ENCODE measurements at regions not wholly inside any gene's neighbourhood (a gene's known extent, or its start where the extent isn't known, plus 50 kb on each side); places are given as distances from the start of the nearest gene placed in this dataset.

DNA sequence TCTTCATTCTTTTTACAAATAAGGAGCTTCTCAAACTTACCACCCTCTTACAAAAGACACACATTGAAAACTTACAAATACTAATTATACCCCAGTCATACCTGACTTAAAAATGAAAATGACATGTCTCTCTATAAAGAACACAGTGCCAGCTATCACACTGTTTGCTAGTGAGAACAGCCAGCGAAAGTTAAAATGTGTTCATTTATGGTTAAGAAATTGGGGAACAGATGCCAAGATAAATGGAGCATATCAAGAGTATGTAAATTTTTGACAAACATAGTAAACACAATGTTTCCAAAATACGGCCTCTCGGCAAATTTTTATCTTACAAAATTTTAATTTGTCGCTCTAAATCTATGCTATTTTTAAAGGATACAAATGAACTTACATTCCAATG, 1422.9 kb downstream of the KCNT2 start:
- RAD21 ChIA-PET (ENCODE audit: low non-redundant PET in 1 of 2, low total read pairs in 2 of 2, uncharacterized antibody in 2 of 2, unreplicated experiment in 2 of 2), result no interaction called here
- Histone ChIP-seq H3K4me3 (replicated peaks in 1 of 2; ENCODE audit: low read depth in 1 of 2, low read length in 2 of 2) (no peak overlapping the region), H3K4me2 (ENCODE audit: low read length) (no peak overlapping the region), H3K9me2 (ENCODE audit: insufficient read depth) (no peaks in the 10 kb centered on the region), H3K4me1 (ENCODE audit: control insufficient read depth in 1 of 2, insufficient read depth in 2 of 2, low read length in 2 of 2) (no peaks in the 10 kb centered on the region), H2AFZ (ENCODE audit: low read depth, low read length, poor library complexity, severe bottlenecking) (no peak overlapping the region), H3K27ac (ENCODE audit: low read depth, low read length) (no peak overlapping the region), H3K36me3 (ENCODE audit: control insufficient read depth in 1 of 2, insufficient read depth in 2 of 2, low read length in 2 of 2) (no peaks in the 10 kb centered on the region), H3K79me2 (ENCODE audit: insufficient read depth, low read length) (no peaks in the 10 kb centered on the region), H3K27me3 (ENCODE audit: insufficient read depth, low read length) (no peaks in the 10 kb centered on the region), H4K20me1 (ENCODE audit: insufficient read depth) (no peaks in the 10 kb centered on the region), H3K9ac (ENCODE audit: low read length) (no peak overlapping the region), H3K9me3 (ENCODE audit: control insufficient read depth in 1 of 2, insufficient read depth in 1 of 2, low read depth in 1 of 2, low read length in 2 of 2) (no peaks in the 10 kb centered on the region)
- ATAC-seq, result no peak
- intact Hi-C loops (cut with micrococcal nuclease), result no loop called here
- no TSS peak for BruUV-seq (replicated peaks)
- CTCF ChIA-PET, result no interaction called here
- POLR2A ChIA-PET, result no interaction called here
- no peak for DNase-seq (ENCODE audit: low read depth, low spot score)
- TF ChIP-seq SIN3A (IDR thresholded peaks at IDR 0.05; ENCODE audit: low read depth) (no peak), EZH2 (IDR thresholded peaks at IDR 0.05) (no peak), ZNF274 (IDR thresholded peaks at IDR 0.05; ENCODE audit: low read depth, low read length) (no peak), RAD21 (IDR thresholded peaks at IDR 0.05; ENCODE audit: low read depth) (no peak), EGR1 (IDR thresholded peaks at IDR 0.05; ENCODE audit: low read depth) (no peak), ZFX (IDR thresholded peaks at IDR 0.05) (no peak), FOSL1 (IDR thresholded peaks at IDR 0.05; ENCODE audit: low read depth) (no peak), CEBPB (IDR thresholded peaks at IDR 0.05; ENCODE audit: low read depth) (no peak), EZH2phosphoT487 (IDR thresholded peaks at IDR 0.05; ENCODE audit: borderline replicate concordance) (no peak), SRF (IDR thresholded peaks at IDR 0.05; ENCODE audit: low read depth) (no peak), POLR2AphosphoS5 (IDR thresholded peaks at IDR 0.05; ENCODE audit: low read depth, low read length) (no peak), JUND (IDR thresholded peaks at IDR 0.05) (no peak), MAX (IDR thresholded peaks at IDR 0.05) (no peak), CTCF (IDR thresholded peaks at IDR 0.05 in 2 of 3, conservative IDR thresholded peaks at IDR 0.05 in 1 of 3; ENCODE audit: borderline replicate concordance in 1 of 3, insufficient read depth in 1 of 3, low read depth in 2 of 3, low read length in 2 of 3) (no peak), POLR2A (IDR thresholded peaks at IDR 0.05; ENCODE audit: borderline replicate concordance, extremely low read depth, insufficient read depth, insufficient read length) (no peak)
- TF ChIP-seq, protein P1, sequence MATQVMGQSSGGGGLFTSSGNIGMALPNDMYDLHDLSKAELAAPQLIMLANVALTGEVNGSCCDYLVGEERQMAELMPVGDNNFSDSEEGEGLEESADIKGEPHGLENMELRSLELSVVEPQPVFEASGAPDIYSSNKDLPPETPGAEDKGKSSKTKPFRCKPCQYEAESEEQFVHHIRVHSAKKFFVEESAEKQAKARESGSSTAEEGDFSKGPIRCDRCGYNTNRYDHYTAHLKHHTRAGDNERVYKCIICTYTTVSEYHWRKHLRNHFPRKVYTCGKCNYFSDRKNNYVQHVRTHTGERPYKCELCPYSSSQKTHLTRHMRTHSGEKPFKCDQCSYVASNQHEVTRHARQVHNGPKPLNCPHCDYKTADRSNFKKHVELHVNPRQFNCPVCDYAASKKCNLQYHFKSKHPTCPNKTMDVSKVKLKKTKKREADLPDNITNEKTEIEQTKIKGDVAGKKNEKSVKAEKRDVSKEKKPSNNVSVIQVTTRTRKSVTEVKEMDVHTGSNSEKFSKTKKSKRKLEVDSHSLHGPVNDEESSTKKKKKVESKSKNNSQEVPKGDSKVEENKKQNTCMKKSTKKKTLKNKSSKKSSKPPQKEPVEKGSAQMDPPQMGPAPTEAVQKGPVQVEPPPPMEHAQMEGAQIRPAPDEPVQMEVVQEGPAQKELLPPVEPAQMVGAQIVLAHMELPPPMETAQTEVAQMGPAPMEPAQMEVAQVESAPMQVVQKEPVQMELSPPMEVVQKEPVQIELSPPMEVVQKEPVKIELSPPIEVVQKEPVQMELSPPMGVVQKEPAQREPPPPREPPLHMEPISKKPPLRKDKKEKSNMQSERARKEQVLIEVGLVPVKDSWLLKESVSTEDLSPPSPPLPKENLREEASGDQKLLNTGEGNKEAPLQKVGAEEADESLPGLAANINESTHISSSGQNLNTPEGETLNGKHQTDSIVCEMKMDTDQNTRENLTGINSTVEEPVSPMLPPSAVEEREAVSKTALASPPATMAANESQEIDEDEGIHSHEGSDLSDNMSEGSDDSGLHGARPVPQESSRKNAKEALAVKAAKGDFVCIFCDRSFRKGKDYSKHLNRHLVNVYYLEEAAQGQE (IDR thresholded peaks at IDR 0.05; ENCODE audit: low read depth), result no peak
- TF ChIP-seq, protein P2, sequence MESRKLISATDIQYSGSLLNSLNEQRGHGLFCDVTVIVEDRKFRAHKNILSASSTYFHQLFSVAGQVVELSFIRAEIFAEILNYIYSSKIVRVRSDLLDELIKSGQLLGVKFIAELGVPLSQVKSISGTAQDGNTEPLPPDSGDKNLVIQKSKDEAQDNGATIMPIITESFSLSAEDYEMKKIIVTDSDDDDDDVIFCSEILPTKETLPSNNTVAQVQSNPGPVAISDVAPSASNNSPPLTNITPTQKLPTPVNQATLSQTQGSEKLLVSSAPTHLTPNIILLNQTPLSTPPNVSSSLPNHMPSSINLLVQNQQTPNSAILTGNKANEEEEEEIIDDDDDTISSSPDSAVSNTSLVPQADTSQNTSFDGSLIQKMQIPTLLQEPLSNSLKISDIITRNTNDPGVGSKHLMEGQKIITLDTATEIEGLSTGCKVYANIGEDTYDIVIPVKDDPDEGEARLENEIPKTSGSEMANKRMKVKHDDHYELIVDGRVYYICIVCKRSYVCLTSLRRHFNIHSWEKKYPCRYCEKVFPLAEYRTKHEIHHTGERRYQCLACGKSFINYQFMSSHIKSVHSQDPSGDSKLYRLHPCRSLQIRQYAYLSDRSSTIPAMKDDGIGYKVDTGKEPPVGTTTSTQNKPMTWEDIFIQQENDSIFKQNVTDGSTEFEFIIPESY (IDR thresholded peaks at IDR 0.05; ENCODE audit: extremely low read depth, insufficient replicate concordance, low read length), result no peak

Data from HCT116 (cell line).